Mesothelial cell of epicardium (in vitro differentiated cells): ENCODE measurements at regions not wholly inside any gene's neighbourhood (a gene's known extent, or its start where the extent isn't known, plus 50 kb on each side); places are given as distances from the start of the nearest gene placed in this dataset.

ENCODE experiments used
- DNase-seq, 2 experiments: peaks; one replicate each; pipeline ENCODE4 v3.0.0; 2021; ENCODE audit warnings: low spot score in 2 of 2; ENCODE audit not compliant: unreplicated experiment in 2 of 2
- H3K27ac Mint-ChIP-seq: 2 replicates; pipeline ENCODE4 v1.8.0; 2021; ENCODE audit warnings: mixed read lengths
- H3K27me3 Mint-ChIP-seq: 2 replicates; pipeline ENCODE4 v1.8.0; 2021; ENCODE audit warnings: low read depth, mixed read lengths
- H3K36me3 Mint-ChIP-seq: 2 replicates; pipeline ENCODE4 v1.8.0; 2021; ENCODE audit warnings: mixed read lengths
- H3K4me1 Mint-ChIP-seq: 2 replicates; pipeline ENCODE4 v1.8.0; 2021; ENCODE audit warnings: mixed read lengths
- H3K4me3 Mint-ChIP-seq: 2 replicates; pipeline ENCODE4 v1.8.0; 2021; ENCODE audit warnings: mild to moderate bottlenecking, moderate library complexity, mixed read lengths
- H3K9me3 Mint-ChIP-seq: 2 replicates; pipeline ENCODE4 v1.8.0; 2021; ENCODE audit warnings: mixed read lengths
- TF ChIP-seq, protein P1 (sequence below): fragments of 200-600 bp; sonication (generic); IDR thresholded peaks from one replicate; pipeline ENCODE4 v1.5.0; 2021; ENCODE audit warnings: antibody characterized with exemption; ENCODE audit not compliant: unreplicated experiment

DNA sequence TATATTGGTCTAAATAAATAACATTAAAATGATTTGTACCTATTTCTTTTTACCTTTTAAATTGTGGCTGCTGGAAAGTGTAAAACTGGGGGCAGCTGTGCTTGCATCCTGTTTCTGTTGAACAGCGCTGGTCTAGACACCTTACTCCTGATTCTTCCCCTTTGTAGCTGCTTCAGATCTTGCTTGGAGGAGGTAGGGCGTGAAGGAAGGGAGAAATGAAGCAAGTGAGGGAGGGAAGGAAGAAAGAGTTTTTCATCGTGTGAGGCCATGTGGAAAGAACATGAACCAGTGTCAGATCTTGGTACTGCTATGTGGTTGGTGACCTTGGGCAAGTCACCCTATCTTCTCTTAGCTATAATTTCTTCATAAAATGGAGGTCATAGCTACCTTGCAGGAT, 89.0 kb upstream of the SEC11C start:
- Mint-ChIP-seq H3K27ac (no peak overlapping the region), H3K36me3 (no peaks in the 10 kb centered on the region), H3K27me3 (peaks cover 2% of the 10 kb centered on the region), H3K4me3 (no peak overlapping the region), H3K4me1 (peaks cover 36% of the 10 kb centered on the region), H3K9me3 (no peaks in the 10 kb centered on the region)
- DNase-seq, result no peak
- TF ChIP-seq, protein P1, sequence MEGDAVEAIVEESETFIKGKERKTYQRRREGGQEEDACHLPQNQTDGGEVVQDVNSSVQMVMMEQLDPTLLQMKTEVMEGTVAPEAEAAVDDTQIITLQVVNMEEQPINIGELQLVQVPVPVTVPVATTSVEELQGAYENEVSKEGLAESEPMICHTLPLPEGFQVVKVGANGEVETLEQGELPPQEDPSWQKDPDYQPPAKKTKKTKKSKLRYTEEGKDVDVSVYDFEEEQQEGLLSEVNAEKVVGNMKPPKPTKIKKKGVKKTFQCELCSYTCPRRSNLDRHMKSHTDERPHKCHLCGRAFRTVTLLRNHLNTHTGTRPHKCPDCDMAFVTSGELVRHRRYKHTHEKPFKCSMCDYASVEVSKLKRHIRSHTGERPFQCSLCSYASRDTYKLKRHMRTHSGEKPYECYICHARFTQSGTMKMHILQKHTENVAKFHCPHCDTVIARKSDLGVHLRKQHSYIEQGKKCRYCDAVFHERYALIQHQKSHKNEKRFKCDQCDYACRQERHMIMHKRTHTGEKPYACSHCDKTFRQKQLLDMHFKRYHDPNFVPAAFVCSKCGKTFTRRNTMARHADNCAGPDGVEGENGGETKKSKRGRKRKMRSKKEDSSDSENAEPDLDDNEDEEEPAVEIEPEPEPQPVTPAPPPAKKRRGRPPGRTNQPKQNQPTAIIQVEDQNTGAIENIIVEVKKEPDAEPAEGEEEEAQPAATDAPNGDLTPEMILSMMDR, result no peak

DNA sequence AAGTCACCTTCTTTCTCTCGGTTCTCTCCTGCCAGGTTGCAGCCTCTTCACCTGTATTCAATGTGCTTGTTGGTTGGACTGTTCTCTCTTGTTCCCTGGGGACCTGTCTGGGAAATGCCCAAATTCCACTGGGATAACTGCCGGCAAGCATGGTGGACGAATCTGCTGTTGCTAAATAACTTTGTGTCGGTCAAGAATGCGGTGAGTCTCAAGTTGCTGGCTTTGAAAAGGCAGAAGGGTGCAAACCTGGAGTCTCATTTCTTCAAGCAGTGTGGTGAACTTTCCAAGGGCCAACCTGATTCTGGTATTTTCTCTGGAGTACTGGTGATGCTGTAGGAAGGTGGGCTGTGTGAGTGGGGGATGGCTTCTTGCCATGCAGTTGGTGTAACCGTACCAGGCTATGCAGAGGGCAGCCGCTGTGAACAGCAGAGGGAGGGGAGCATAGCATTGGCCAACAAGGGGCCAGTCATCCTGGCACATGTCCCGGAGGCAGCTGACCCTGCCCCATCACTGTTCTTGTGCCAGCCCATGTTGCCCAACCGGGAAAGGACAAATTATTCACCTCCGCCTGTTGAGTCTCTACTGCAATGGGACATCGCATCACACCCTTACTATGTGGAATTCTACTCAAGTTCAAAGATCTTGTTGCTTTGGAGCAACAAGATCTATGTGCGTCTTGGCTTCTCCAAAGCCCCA, 88.1 kb upstream of the SEC11C start:
- H3K4me1 Mint-ChIP-seq, result peaks cover 36% of the 10 kb centered on the region
- no peaks in the 10 kb centered on the region for H3K9me3 Mint-ChIP-seq
- DNase-seq, result no peak
- no peak overlapping the region for H3K27ac Mint-ChIP-seq
- no peak overlapping the region for H3K4me3 Mint-ChIP-seq
- TF ChIP-seq, protein P1, result no peak
- no peaks in the 10 kb centered on the region for H3K36me3 Mint-ChIP-seq
- H3K27me3 Mint-ChIP-seq, result peaks cover 2% of the 10 kb centered on the region

DNA sequence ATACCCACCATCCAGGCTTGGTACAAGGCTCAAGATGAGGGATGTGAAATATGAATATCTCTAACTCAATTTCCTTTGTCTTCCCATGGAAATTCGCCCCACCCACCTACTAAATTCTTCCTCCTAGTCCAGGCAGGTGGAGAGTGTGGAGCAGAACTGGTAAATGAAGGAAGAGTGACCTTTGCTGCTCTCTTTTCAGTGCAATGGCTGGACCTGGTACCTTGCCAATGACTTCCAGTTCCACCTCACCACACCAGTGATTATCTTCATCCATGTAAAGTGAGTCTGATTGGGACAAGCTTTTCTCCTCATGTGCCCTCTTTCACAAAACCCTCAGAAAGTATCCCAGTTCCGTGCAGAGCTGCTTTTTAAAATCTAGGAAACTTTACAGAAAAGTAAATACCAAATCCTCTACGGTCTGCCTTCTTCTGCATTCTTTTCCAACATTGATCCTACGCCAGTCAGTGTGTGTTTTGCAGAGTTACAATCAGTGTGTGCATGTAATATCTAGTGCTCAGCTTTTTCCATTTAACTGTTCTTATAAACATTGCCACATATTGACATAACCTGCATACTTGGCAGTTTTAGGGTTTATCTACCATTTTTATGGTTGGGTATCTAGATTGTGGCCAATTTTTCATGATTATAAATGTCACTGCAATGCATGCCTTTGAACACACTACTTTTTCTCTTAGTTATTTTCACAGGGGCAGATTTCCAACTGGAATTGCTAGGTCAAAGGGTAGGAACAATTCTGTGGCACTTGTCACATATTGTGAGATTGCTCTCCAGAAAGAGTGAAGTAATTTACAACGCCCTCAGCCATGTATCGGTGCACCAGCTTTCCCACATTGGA, 86.5 kb upstream of the SEC11C start:
- H3K27me3 Mint-ChIP-seq, result peaks cover 2% of the 10 kb centered on the region
- H3K9me3 Mint-ChIP-seq, result no peaks in the 10 kb centered on the region
- peak overlapping the region; percentile 3 for H3K27ac Mint-ChIP-seq
- H3K4me1 Mint-ChIP-seq, result peaks cover 39% of the 10 kb centered on the region
- DNase-seq, result no peak
- no peaks in the 10 kb centered on the region for H3K36me3 Mint-ChIP-seq
- no peak overlapping the region for H3K4me3 Mint-ChIP-seq
- TF ChIP-seq, protein P1, result no peak

DNA sequence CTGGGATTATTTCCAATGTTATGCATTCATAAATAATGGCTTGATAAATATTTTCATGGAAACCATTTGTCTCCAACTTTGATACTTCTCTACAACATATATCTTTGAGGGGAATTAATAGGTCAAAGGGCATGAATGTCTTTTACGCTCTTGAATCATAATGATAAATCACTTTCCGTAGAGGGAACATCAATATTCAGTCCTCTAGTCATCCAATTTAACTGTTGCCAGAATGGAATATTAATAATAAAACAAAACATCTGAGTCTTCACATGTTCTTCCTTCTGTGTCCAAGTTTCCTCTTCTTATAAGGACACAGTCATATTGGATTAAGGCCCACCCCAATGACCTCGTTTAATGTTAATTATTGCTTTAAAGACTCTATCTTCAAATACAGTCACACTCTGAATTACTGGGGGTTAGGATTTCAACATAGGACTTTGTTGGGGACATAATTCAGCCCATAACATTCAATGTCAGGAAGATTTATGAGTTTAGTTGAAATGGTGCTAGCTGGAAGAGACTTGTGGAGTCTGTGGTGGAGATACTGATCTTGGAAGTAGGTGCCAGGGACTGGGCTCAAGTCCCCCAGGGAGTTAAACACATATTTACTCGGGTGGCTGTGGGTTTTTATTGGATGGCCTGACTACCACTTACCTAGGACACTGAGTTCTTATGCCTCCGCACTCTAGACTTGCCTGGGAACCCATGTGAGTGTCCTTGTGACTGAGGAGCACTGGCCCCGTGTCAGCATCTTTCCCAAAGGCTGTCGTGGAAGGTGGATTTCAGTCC, 85.0 kb upstream of the SEC11C start:
- no peak for DNase-seq
- Mint-ChIP-seq H3K4me3 (no peak overlapping the region), H3K36me3 (no peaks in the 10 kb centered on the region), H3K9me3 (no peaks in the 10 kb centered on the region), H3K27ac (peak overlapping the region; percentile 3), H3K27me3 (no peaks in the 10 kb centered on the region), H3K4me1 (peaks cover 27% of the 10 kb centered on the region)
- TF ChIP-seq, protein P1, result no peak

DNA sequence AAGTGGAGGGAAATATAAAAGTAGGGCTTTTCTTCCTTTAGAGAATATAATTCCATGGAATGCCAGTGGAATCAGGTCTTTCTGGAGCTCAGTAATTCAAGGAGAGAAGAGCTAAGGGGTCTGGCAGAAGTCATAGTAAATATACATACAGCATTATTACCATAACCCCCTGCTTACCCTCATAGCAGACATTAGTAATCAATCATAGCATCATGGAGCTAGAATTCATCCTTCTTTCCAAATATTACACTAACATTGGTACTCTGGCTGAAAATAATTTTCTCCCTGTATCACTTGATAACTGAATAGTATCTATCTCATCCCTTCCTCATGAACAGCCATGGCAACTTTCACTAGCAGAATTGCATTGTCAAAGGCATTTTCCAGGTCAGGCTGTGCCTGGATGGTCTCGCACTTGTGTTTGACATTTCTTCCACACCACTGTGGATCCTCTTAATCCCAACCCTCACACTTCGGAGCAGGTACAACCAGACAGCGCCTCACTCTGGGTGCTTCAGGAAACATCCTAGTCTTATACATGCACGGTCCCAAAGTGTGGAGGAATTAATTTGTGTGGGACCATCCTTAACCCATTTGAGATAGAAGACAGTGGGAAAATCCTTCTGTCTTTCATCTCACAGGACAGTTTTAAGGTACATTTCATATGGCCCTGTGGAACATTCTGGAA, 84.2 kb upstream of the SEC11C start:
- DNase-seq, result no peak
- Mint-ChIP-seq H3K9me3 (no peaks in the 10 kb centered on the region), H3K27me3 (no peaks in the 10 kb centered on the region), H3K36me3 (no peaks in the 10 kb centered on the region), H3K27ac (no peak overlapping the region), H3K4me3 (no peak overlapping the region), H3K4me1 (peaks cover 20% of the 10 kb centered on the region)
- TF ChIP-seq, protein P1, result no peak
